OCI-LY3 (cell line): ENCODE measurements at regions not wholly inside any gene's neighbourhood (a gene's known extent, or its start where the extent isn't known, plus 50 kb on each side); places are given as distances from the start of the nearest gene placed in this dataset.

Source experiments
- H2AFZ ChIP-seq: fragments of 200-600, 300-600 bp; shearing (Covaris generic); 2 replicates; pipeline ENCODE4 v1.6.0; 2014; ENCODE audit warnings: antibody characterized with exemption, low read depth, low read length
- H3K27ac ChIP-seq: fragments of 200-600, 300-600 bp; sonication (generic); 2 replicates; pipeline ENCODE4 v1.5.1; 2014; ENCODE audit warnings: mild to moderate bottlenecking, low read length, moderate library complexity, mixed read lengths
- H3K27me3 ChIP-seq: fragments of 200-600, 300-600 bp; sonication (generic); 2 replicates; pipeline ENCODE4 v1.6.1; 2014; ENCODE audit warnings: low read depth, low read length, mixed read lengths
- H3K36me3 ChIP-seq: fragments of 200-600, 300-600 bp; sonication (generic); replicated peaks from 2 replicates; pipeline ENCODE3; 2014; ENCODE audit warnings: low read depth, low read length, mixed read lengths
- H3K4me1 ChIP-seq: fragments of 300-600, 200-600 bp; sonication (generic); 2 replicates; pipeline ENCODE4 v1.6.1; 2014; ENCODE audit warnings: low read length, mixed read lengths
- H3K4me2 ChIP-seq: fragments of 200-600, 300-600 bp; sonication (generic); 2 replicates; pipeline ENCODE4 v1.6.1; 2014; ENCODE audit warnings: low read length, mixed read lengths
- H3K4me3 ChIP-seq: fragments of 300-600, 200-600 bp; sonication (generic); 2 replicates; pipeline ENCODE4 v1.5.1; 2014; ENCODE audit warnings: antibody characterized with exemption, mild to moderate bottlenecking, low read length, moderate library complexity
- H3K79me2 ChIP-seq: fragments of 300-600, 200-600 bp; shearing (Covaris generic); 2 replicates; pipeline ENCODE4 v1.6.1; 2014; ENCODE audit warnings: mild to moderate bottlenecking, low read length, mixed read lengths
- H3K9ac ChIP-seq: fragments of 300-600, 200-600 bp; shearing (Covaris generic); 2 replicates; pipeline ENCODE4 v1.6.0; 2014; ENCODE audit warnings: mild to moderate bottlenecking, low read length, moderate library complexity
- H3K9me3 ChIP-seq: fragments of 200-600, 300-600 bp; shearing (Covaris generic); 2 replicates; pipeline ENCODE4 v1.6.1; 2014; ENCODE audit warnings: low read length, mixed read lengths; ENCODE audit not compliant: insufficient read depth
- H4K20me1 ChIP-seq: fragments of 200-600, 300-600 bp; sonication (generic); 2 replicates; pipeline ENCODE4 v1.6.1; 2016; ENCODE audit warnings: low read length, mixed read lengths; ENCODE audit not compliant: insufficient read depth
- EZH2phosphoT487 ChIP-seq: fragments of 200-600 bp; shearing (Covaris generic); IDR thresholded peaks from 2 replicates; pipeline ENCODE4 v1.6.1; 2018; ENCODE audit warnings: antibody characterized with exemption, mixed run types, low read depth
- TF ChIP-seq, protein P1 (sequence below): fragments of 200-600, 300-600 bp; sonication (generic); IDR thresholded peaks from 2 replicates; pipeline ENCODE4 v1.5.1; 2014; ENCODE audit warnings: antibody characterized with exemption, low read length, low read depth

DNA sequence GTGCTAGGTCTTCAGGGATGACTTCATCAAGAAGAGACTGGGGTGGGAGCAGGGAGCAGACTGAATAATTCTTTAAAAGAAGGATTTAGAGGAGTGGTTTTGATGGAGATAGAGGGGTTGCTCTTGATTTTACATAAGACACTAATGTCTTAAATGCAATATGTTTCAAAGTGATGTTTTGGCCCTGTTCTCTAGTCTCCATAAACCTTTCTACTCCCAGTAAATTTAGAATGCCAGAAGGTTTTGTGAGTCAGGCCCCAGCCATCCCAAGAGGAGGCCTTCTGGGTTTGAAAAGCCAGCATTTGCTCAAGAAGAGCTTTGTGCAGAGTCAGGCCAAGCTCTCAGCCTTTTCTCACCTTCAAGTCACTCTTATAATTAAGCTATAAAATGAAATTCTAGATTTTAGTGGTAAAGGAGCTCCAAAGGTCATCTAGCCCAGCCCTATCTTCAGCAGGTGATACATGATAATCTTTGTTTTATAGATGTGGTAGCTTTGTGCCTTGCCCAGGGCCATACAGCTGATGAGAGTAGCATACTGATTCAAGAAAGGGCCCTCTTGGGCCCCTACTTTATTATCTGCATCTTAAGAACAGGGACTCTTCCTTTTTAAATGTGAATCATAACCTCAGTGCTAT is 122.8 kb upstream of the MTNR1B start:
- TF ChIP-seq, protein P1, sequence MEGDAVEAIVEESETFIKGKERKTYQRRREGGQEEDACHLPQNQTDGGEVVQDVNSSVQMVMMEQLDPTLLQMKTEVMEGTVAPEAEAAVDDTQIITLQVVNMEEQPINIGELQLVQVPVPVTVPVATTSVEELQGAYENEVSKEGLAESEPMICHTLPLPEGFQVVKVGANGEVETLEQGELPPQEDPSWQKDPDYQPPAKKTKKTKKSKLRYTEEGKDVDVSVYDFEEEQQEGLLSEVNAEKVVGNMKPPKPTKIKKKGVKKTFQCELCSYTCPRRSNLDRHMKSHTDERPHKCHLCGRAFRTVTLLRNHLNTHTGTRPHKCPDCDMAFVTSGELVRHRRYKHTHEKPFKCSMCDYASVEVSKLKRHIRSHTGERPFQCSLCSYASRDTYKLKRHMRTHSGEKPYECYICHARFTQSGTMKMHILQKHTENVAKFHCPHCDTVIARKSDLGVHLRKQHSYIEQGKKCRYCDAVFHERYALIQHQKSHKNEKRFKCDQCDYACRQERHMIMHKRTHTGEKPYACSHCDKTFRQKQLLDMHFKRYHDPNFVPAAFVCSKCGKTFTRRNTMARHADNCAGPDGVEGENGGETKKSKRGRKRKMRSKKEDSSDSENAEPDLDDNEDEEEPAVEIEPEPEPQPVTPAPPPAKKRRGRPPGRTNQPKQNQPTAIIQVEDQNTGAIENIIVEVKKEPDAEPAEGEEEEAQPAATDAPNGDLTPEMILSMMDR, result no peak
- TF ChIP-seq EZH2phosphoT487, result no peak

DNA sequence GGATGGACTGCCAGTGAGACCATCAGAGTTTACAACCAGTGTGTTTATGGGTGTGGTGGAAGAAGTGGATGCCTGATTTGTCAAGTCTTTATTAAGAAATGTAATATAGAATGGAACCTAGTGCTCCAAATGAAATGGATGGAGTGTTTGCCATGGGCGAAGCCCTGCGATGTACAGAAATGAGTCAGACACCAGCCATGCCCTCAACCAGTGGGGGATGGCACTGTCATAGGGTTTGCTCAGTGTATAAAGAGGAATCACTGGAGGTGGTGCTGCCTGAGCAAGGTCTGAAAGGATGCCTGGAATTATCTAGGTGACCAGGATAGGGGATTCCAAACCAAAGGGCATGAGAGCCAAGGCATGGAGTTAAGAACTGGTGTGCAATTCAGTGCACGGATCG is 120.9 kb upstream of the MTNR1B start:
- H3K4me3 ChIP-seq, result no peak overlapping the region
- no peaks in the 10 kb centered on the region for H3K36me3 ChIP-seq
- no peaks in the 10 kb centered on the region for H3K4me1 ChIP-seq
- H3K4me2 ChIP-seq, result no peak overlapping the region
- no peaks in the 10 kb centered on the region for H4K20me1 ChIP-seq
- no peaks in the 10 kb centered on the region for H3K27me3 ChIP-seq
- H3K9ac ChIP-seq, result no peak overlapping the region
- no peak overlapping the region for H2AFZ ChIP-seq
- no peak for TF ChIP-seq EZH2phosphoT487
- TF ChIP-seq, protein P1, result no peak
- H3K9me3 ChIP-seq, result no peaks in the 10 kb centered on the region
- H3K79me2 ChIP-seq, result no peaks in the 10 kb centered on the region
- H3K27ac ChIP-seq, result no peak overlapping the region

More for the DNA sequence above, 122.8 kb upstream of the MTNR1B start:
- no peaks in the 10 kb centered on the region for H3K79me2 ChIP-seq
- H3K27me3 ChIP-seq, result no peaks in the 10 kb centered on the region
- no peak overlapping the region for H3K27ac ChIP-seq
- H3K4me2 ChIP-seq, result no peak overlapping the region
- H3K9ac ChIP-seq, result no peak overlapping the region
- no peak overlapping the region for H2AFZ ChIP-seq
- no peaks in the 10 kb centered on the region for H3K4me1 ChIP-seq
- H3K36me3 ChIP-seq, result no peaks in the 10 kb centered on the region
- H4K20me1 ChIP-seq, result no peaks in the 10 kb centered on the region
- H3K4me3 ChIP-seq, result no peak overlapping the region
- no peaks in the 10 kb centered on the region for H3K9me3 ChIP-seq

DNA sequence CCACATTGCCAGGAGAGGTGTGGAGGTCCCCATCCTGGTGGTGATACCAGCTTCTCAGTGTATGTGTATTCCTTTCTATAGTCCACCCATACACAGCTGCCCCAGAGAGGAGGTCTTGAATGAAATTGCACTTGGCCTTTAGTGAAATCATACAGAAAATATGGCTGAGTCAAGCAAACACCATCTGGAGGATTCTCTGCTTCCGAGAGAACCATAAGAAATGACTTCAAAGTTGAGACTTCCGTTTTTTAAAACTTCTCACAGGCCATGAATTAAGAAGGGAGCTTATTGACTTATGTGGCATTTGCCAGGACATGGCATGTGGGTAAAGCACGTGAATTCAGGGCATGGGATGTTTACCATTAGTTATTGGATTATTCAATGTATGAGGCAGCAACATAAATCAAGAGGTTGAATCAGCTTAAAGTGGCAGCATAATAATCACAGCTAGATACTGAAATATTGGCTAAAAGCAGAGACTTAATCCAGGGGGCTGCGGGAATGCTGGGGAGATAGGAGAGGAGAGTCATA is 119.1 kb upstream of the MTNR1B start:
- Histone ChIP-seq H3K4me3 (no peak overlapping the region), H3K9me3 (no peaks in the 10 kb centered on the region), H3K9ac (no peak overlapping the region), H3K36me3 (no peaks in the 10 kb centered on the region), H4K20me1 (no peaks in the 10 kb centered on the region), H3K27ac (no peak overlapping the region), H2AFZ (no peak overlapping the region), H3K4me1 (no peaks in the 10 kb centered on the region), H3K27me3 (no peaks in the 10 kb centered on the region), H3K79me2 (no peaks in the 10 kb centered on the region), H3K4me2 (no peak overlapping the region)
- no peak for TF ChIP-seq EZH2phosphoT487
- TF ChIP-seq, protein P1, result no peak

DNA sequence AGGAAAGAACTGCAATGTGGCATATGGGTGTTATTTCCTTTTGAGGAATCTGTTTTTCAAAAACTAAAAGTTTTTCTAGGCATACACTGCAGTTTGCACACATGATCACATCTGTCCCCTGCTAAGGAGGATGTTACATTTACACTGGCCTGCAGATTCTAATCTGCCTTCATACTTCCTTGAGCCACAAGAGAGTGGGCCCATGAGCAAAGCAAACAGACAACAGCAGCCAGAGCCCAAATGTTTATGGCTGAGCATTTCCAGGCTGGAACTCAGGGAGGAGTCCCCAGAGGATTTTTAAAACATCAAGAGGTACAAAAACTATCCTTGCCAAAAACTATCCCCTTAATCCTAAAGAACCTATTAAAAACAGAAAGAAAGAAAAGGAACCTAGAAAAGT is 117.2 kb upstream of the MTNR1B start:
- H3K4me2 ChIP-seq, result no peak overlapping the region

More for the DNA sequence above, 117.2 kb upstream of the MTNR1B start:
- no peak overlapping the region for H3K9ac ChIP-seq
- no peak overlapping the region for H3K4me3 ChIP-seq
- peaks cover 3% of the 10 kb centered on the region; the same call in 1 of the 2 replicates for H3K27me3 ChIP-seq
- no peaks in the 10 kb centered on the region for H3K36me3 ChIP-seq
- no peaks in the 10 kb centered on the region for H4K20me1 ChIP-seq
- no peaks in the 10 kb centered on the region for H3K79me2 ChIP-seq
- H2AFZ ChIP-seq, result no peak overlapping the region
- H3K9me3 ChIP-seq, result no peaks in the 10 kb centered on the region
- H3K4me1 ChIP-seq, result no peaks in the 10 kb centered on the region
- H3K27ac ChIP-seq, result no peak overlapping the region
- no peak for TF ChIP-seq EZH2phosphoT487
- TF ChIP-seq, protein P1, result no peak
